A549 (cell line): ENCODE measurements at regions not wholly inside any gene's neighbourhood (a gene's known extent, or its start where the extent isn't known, plus 50 kb on each side); places are given as distances from the start of the nearest gene placed in this dataset.

ENCODE experiments used
- BHLHE40 ChIP-seq: IDR thresholded peaks from 2 replicates; pipeline ENCODE4 v1.6.1; 2012; ENCODE audit warnings: low read depth, low read length, inconsistent platforms
- CHD2 ChIP-seq: fragments of 150-350 bp; IDR thresholded peaks from 2 replicates; pipeline ENCODE4 v1.6.1; 2014; ENCODE audit warnings: low read length; ENCODE audit not compliant: partially characterized antibody
- NPAS2 ChIP-seq: fragments of 250-450 bp; sonication (Bioruptor Pico); IDR thresholded peaks from 2 replicates; pipeline ENCODE4 v1.8.0; 2022; ENCODE audit warnings: mild to moderate bottlenecking, moderate library complexity, borderline replicate concordance
- PHF8 ChIP-seq: fragments of 200-600 bp; sonication (generic); IDR thresholded peaks from 2 replicates; pipeline ENCODE4 v1.6.1; 2016; ENCODE audit warnings: low read depth, mild to moderate bottlenecking, antibody characterized with exemption, moderate library complexity, borderline replicate concordance
- RAD21 ChIP-seq, 2 experiments: fragments of >200 bp in 1 of 2; sonication (Bioruptor Twin) in 1 of 2; formaldehyde crosslinking in 1 of 2; IDR thresholded peaks in 1 of 2; conservative IDR thresholded peaks in 1 of 2; 2 replicates in 1 of 2; 3 replicates in 1 of 2; pipeline ENCODE4 v1.6.1; 2012 to 2018; ENCODE audit warnings: inconsistent platforms in 1 of 2
- RFX5 ChIP-seq: fragments of 450-650 bp; IDR thresholded peaks from 2 replicates; pipeline ENCODE4 v1.7.1; 2014; ENCODE audit warnings: antibody characterized with exemption, mild to moderate bottlenecking, moderate library complexity
- SMC3 ChIP-seq: fragments of >200 bp; sonication (Bioruptor Twin); formaldehyde crosslinking; IDR thresholded peaks from 3 replicates; pipeline ENCODE4 v1.6.1; 2018; ENCODE audit warnings: inconsistent platforms
- TF ChIP-seq, protein P1 (sequence below): fragments of >200 bp; sonication (Bioruptor Twin); formaldehyde crosslinking; IDR thresholded peaks from 3 replicates; pipeline ENCODE4 v1.5.1; 2016
- TF ChIP-seq, protein P2 (sequence below): IDR thresholded peaks from 2 replicates; pipeline ENCODE4 v1.6.1; 2012

GRCh38 chr4:91961504-91961903 lies 342.3 kb upstream of the GRID2 start:
- TF ChIP-seq, protein P1, sequence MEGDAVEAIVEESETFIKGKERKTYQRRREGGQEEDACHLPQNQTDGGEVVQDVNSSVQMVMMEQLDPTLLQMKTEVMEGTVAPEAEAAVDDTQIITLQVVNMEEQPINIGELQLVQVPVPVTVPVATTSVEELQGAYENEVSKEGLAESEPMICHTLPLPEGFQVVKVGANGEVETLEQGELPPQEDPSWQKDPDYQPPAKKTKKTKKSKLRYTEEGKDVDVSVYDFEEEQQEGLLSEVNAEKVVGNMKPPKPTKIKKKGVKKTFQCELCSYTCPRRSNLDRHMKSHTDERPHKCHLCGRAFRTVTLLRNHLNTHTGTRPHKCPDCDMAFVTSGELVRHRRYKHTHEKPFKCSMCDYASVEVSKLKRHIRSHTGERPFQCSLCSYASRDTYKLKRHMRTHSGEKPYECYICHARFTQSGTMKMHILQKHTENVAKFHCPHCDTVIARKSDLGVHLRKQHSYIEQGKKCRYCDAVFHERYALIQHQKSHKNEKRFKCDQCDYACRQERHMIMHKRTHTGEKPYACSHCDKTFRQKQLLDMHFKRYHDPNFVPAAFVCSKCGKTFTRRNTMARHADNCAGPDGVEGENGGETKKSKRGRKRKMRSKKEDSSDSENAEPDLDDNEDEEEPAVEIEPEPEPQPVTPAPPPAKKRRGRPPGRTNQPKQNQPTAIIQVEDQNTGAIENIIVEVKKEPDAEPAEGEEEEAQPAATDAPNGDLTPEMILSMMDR, result no peak
- TF ChIP-seq BHLHE40 (no peak), CHD2 (no peak), PHF8 (no peak), RAD21 (conservative IDR thresholded peaks at IDR 0.05 in 1 of 2, IDR thresholded peaks at IDR 0.05 in 1 of 2) (no peak), RFX5 (no peak), SMC3 (no peak), NPAS2 (no peak)
- TF ChIP-seq, protein P2, sequence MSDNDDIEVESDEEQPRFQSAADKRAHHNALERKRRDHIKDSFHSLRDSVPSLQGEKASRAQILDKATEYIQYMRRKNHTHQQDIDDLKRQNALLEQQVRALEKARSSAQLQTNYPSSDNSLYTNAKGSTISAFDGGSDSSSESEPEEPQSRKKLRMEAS, result no peak
